Smooth muscle cell (in vitro differentiated cells): ENCODE measurements at regions not wholly inside any gene's neighbourhood (a gene's known extent, or its start where the extent isn't known, plus 50 kb on each side); places are given as distances from the start of the nearest gene placed in this dataset.

Experiments used
- DNase-seq: peaks from one replicate; lab custom pipeline; 2025; ENCODE audit not compliant: unreplicated experiment; lab: John Stamatoyannopoulos, UW
- H2AFZ ChIP-seq: fragments of 200-600 bp; sonication (generic); 2 replicates; pipeline ENCODE4 v1.6.0; 2016; ENCODE audit warnings: antibody characterized with exemption, low read depth, mild to moderate bottlenecking
- H3F3A ChIP-seq: fragments of 200-600 bp; sonication (generic); 2 replicates; pipeline ENCODE4 v1.6.0; 2017; ENCODE audit warnings: antibody characterized with exemption, low read depth
- H3K27ac ChIP-seq: fragments of 200-600 bp; sonication (generic); 2 replicates; pipeline ENCODE4 v1.5.1; 2016; ENCODE audit warnings: low read depth, mild to moderate bottlenecking
- H3K27me3 ChIP-seq: fragments of 200-600 bp; sonication (generic); 2 replicates; pipeline ENCODE4 v1.6.1; 2016; ENCODE audit warnings: low read depth, mild to moderate bottlenecking
- H3K36me3 ChIP-seq: fragments of 200-600 bp; sonication (generic); 2 replicates; pipeline ENCODE4 v1.5.1; 2016; ENCODE audit warnings: low read depth
- H3K4me1 ChIP-seq: fragments of 200-600 bp; sonication (generic); 2 replicates; pipeline ENCODE4 v1.5.1; 2016; ENCODE audit warnings: low read depth
- H3K4me2 ChIP-seq: fragments of 200-600 bp; sonication (generic); 2 replicates; pipeline ENCODE4 v1.6.0; 2016; ENCODE audit warnings: mild to moderate bottlenecking
- H3K4me3 ChIP-seq: fragments of 200-600 bp; sonication (generic); 2 replicates; pipeline ENCODE4 v1.5.1; 2016; ENCODE audit warnings: mild to moderate bottlenecking
- H3K79me2 ChIP-seq: fragments of 200-600 bp; sonication (generic); 2 replicates; pipeline ENCODE4 v1.6.0; 2016; ENCODE audit warnings: low read depth, mild to moderate bottlenecking
- H3K9ac ChIP-seq: fragments of 200-600 bp; sonication (generic); 2 replicates; pipeline ENCODE4 v1.6.0; 2016; ENCODE audit warnings: low read depth
- H3K9me3 ChIP-seq: fragments of 200-600 bp; sonication (generic); replicated peaks from 2 replicates; pipeline ENCODE4 v1.5.1; 2016; ENCODE audit warnings: low read depth
- H4K20me1 ChIP-seq: fragments of 200-600 bp; sonication (generic); 2 replicates; pipeline ENCODE4 v1.6.0; 2016; ENCODE audit warnings: low read depth
- WGBS: methylation state at CpG from one replicate; pipeline ENCODE4 v1.1.7; 2016; ENCODE audit warnings: low lambda C conversion rate; 5-methylcytosine and 5-hydroxymethylcytosine counted together
- TF ChIP-seq, protein P1 (sequence below): fragments of 200-600 bp; sonication (generic); IDR thresholded peaks from 2 replicates; pipeline ENCODE4 v1.5.1; 2017; ENCODE audit warnings: borderline replicate concordance, mild to moderate bottlenecking, antibody characterized with exemption; ENCODE audit not compliant: insufficient read depth, poor library complexity, severe bottlenecking

DNA sequence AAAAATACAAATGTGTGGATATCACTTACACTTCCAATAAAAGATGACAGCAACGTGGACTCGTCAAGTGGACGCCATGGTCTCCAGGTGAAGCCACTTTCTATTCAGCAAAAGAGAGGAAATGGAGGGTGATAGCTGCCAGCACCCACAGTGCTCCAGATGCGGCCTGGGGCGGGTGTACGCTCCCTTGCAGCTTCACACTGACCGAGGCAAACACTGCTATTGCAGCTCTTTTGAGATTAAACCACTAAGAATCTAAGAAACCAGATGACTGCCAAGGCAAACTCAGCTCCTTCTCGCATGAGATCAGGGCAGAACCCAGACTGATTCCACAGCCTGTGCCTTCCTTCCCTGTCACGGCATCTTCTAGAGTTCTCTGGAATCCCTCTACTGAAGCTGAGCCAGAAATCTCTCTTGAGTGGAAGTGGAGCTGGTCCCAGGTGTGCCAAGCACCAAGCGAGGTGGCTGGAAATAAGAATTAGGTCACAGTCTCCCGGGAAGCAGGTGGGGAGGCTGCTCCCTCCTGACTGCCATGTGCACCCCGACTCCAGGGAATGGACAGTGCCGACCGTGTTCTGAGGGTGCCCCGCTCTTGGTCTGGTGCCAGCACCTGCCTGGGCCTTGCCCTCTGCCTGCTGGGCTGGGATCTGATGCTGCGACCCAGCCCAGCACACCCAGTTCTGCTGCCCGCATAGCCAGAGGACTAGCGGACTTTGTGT lies 90.1 kb upstream of the AFDN start:
- Histone ChIP-seq H3K9ac (no peak overlapping the region), H3K79me2 (no peaks in the 10 kb centered on the region), H3F3A (no peaks in the 10 kb centered on the region), H3K27ac (no peak overlapping the region), H3K4me3 (no peak overlapping the region), H3K36me3 (no peaks in the 10 kb centered on the region), H2AFZ (no peak overlapping the region), H3K27me3 (no peaks in the 10 kb centered on the region), H3K9me3 (no peaks in the 10 kb centered on the region), H3K4me1 (no peaks in the 10 kb centered on the region), H4K20me1 (no peaks in the 10 kb centered on the region), H3K4me2 (no peak overlapping the region)
- DNase-seq, result no peak
- 85% methylated on average over 18 of the region's 18 CpGs for WGBS
- TF ChIP-seq, protein P1, sequence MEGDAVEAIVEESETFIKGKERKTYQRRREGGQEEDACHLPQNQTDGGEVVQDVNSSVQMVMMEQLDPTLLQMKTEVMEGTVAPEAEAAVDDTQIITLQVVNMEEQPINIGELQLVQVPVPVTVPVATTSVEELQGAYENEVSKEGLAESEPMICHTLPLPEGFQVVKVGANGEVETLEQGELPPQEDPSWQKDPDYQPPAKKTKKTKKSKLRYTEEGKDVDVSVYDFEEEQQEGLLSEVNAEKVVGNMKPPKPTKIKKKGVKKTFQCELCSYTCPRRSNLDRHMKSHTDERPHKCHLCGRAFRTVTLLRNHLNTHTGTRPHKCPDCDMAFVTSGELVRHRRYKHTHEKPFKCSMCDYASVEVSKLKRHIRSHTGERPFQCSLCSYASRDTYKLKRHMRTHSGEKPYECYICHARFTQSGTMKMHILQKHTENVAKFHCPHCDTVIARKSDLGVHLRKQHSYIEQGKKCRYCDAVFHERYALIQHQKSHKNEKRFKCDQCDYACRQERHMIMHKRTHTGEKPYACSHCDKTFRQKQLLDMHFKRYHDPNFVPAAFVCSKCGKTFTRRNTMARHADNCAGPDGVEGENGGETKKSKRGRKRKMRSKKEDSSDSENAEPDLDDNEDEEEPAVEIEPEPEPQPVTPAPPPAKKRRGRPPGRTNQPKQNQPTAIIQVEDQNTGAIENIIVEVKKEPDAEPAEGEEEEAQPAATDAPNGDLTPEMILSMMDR, result no peak

DNA sequence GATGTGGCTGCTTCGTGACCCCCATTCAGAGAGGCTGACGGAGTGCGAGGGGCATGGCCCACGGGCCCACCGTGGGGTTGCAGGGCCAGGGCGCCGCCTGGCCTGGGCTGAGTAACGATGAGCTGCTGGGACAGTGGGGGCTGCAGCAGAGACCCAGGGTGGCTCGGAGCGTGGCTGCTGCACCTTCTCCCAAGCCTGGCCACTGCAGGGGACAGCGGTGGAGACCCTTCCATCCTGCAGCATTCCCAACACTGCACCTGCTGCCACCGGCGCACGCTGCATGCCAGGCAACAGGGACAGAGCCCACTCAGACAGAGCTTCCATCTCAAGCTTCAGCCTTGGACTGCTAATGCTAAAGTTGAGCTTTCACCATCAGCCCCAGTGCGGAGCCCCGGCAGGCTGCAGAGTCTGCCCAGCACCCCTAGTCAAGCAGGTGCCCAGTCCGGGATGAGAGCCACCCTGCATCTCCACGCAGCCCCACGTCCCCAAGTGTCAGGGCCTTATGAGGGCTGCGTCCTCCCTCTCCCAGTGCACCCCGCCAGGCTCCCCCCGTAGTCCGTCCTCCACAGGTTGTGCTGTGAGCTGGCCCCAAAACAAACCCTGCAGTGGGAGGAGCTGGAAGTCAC lies 89.4 kb upstream of the AFDN start:
- no peak for DNase-seq
- H3K36me3 ChIP-seq, result no peaks in the 10 kb centered on the region
- no peak overlapping the region for H3K4me3 ChIP-seq
- H3K79me2 ChIP-seq, result no peaks in the 10 kb centered on the region
- H3K9ac ChIP-seq, result no peak overlapping the region
- no peak overlapping the region for H3K4me2 ChIP-seq
- no peak overlapping the region for H2AFZ ChIP-seq
- WGBS, result 97% methylated on average over 22 of the region's 23 CpGs
- no peaks in the 10 kb centered on the region for H4K20me1 ChIP-seq
- TF ChIP-seq, protein P1, result no peak
- no peaks in the 10 kb centered on the region for H3K4me1 ChIP-seq
- H3K27me3 ChIP-seq, result no peaks in the 10 kb centered on the region
- H3K27ac ChIP-seq, result no peak overlapping the region
- H3K9me3 ChIP-seq, result no peaks in the 10 kb centered on the region
- H3F3A ChIP-seq, result no peaks in the 10 kb centered on the region

DNA sequence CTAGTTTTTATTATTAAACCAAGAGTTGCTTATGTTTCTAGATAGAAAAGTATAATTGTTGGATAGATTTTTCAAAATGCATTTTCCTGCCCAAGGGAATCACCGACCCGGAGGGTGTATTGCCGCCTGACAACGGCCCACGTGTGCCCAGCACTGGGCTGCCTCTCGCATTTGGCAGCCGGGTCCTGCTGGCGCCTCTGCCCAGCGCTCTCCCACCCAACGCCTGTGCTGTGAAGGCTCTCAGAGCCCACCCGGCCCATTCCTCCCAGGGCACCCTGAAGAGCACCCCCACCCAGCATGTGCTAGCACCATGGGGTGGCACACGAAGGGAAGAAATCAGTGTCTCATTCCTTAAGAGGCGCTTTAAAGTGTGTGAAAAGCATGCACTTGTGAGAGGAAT lies 88.3 kb upstream of the AFDN start:
- H3K4me1 ChIP-seq, result peaks cover 9% of the 10 kb centered on the region
- H2AFZ ChIP-seq, result no peak overlapping the region
- H3K79me2 ChIP-seq, result no peaks in the 10 kb centered on the region
- H4K20me1 ChIP-seq, result no peaks in the 10 kb centered on the region
- no peaks in the 10 kb centered on the region for H3F3A ChIP-seq
- H3K4me2 ChIP-seq, result no peak overlapping the region
- no peak overlapping the region for H3K27ac ChIP-seq
- H3K27me3 ChIP-seq, result no peaks in the 10 kb centered on the region
- H3K9ac ChIP-seq, result no peak overlapping the region
- 98% methylated on average over 13 of the region's 13 CpGs for WGBS
- no peaks in the 10 kb centered on the region for H3K36me3 ChIP-seq
- TF ChIP-seq, protein P1, result no peak
- no peak overlapping the region for H3K4me3 ChIP-seq
- DNase-seq, result no peak
- H3K9me3 ChIP-seq, result no peaks in the 10 kb centered on the region
